Coronary artery (tissue), 2 donors: ENCODE measurements at regions not wholly inside any gene's neighbourhood (a gene's known extent, or its start where the extent isn't known, plus 50 kb on each side); places are given as distances from the start of the nearest gene placed in this dataset.

ENCODE experiments used
- DNase-seq: peaks from one replicate; pipeline ENCODE4 v3.0.0-alpha.2; 2017; ENCODE audit warnings: low spot score
- H3K27ac ChIP-seq, 2 donors: fragments of 200-600 bp; sonication (generic); one replicate each; pipeline ENCODE4 v1.5.1; 2016 to 2019
- H3K4me3 ChIP-seq: fragments of 200-600 bp; sonication (generic); 2 replicates; pipeline ENCODE4 v1.5.1; 2016; ENCODE audit warnings: mild to moderate bottlenecking, moderate library complexity
- CTCF ChIP-seq: fragments of 200-600 bp; sonication (generic); IDR thresholded peaks from one replicate; pipeline ENCODE4 v1.5.1; 2019; ENCODE audit warnings: antibody characterized with exemption

DNA sequence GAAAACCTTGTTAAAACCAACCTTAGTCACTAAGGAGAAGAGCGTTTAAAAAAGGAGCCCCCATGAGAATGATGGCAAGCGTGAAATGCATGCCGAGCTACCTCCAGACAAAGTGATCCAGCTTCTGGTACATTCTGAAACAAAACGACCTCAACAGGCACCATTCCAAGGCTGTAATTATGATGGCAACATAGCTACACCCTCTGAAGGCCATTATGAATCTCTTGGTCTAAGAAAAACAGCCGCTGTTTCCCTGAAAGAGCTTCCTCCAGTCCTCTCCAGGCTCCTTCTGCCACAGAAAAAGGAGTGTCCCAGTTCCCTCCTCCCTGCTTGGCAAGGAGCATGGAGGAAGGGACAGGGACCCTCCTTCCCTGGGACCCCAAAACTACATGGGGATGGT lies 50.0 kb upstream of the ABLIM1 start:
- no peak for DNase-seq
- no peak for TF ChIP-seq CTCF
- Histone ChIP-seq H3K27ac (no peak overlapping the region), H3K4me3 (no peak overlapping the region)

- no peak for DNase-seq
- TF ChIP-seq CTCF: no peak
- no peak overlapping the region for H3K4me3 ChIP-seq
- H3K27ac ChIP-seq: no peak overlapping the region
Measured at GRCh38 chr10:114708717-114709335, 50.8 kb upstream of the ABLIM1 start.

GRCh38 chr10:114709984-114710383 lies 51.9 kb upstream of the ABLIM1 start:
- DNase-seq: no peak
- Histone ChIP-seq H3K4me3 (no peak overlapping the region), H3K27ac (no peak overlapping the region)
- TF ChIP-seq CTCF: no peak

GRCh38 chr10:114711176-114711868 lies 53.2 kb upstream of the ABLIM1 start:
- DNase-seq: no peak
- TF ChIP-seq CTCF: no peak
- H3K4me3 ChIP-seq: no peak overlapping the region
- H3K27ac ChIP-seq: no peak overlapping the region

DNA sequence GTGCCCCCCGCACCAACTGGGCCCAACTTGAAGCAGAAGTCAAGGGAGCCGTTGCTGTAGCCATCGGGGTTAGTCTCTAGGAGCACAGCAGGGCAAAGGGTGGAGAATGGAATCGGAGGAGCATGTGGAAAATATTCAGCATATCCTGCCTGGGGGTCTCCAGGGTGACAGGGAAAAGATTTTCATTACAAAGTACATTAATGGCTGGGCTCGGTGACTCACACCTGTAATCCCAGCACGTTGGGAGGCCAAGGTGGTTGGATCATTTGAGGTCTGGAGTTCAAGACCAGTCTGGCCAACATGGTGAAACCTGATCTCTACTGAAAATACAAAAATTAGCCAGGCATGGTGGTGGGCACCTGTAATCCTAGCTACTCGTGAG lies 53.8 kb upstream of the ABLIM1 start:
- no peak overlapping the region for H3K4me3 ChIP-seq
- no peak for DNase-seq
- no peak overlapping the region for H3K27ac ChIP-seq
- TF ChIP-seq CTCF: no peak

- DNase-seq: no peak
- no peak for TF ChIP-seq CTCF
- no peak overlapping the region for H3K4me3 ChIP-seq
- peak overlapping the region in 1 of 2 donors; percentile 77 for H3K27ac ChIP-seq
Measured at GRCh38 chr10:114713525-114714090, 55.5 kb upstream of the ABLIM1 start.

DNA sequence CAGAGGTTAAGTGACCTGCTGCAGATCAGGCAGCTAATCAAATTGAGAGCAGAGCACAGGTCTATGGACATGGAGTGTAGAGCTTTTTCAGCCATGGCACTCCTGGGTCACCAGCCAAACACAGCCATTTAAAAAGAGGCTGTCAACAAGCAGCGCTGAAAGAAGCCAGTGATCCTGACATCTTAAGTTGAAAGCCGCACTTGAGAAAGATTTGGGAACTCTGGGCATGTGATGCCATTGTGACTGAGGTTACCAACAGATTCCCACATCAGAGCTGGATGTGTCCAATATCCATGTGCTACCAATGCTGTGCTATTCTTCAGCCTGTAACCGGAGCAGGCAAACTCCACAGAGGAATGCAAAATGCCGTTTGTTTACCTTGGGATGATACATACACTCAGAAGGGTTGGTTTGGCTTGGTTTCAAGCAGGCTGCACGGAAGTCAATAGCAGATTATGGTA lies 56.2 kb upstream of the ABLIM1 start:
- Histone ChIP-seq H3K27ac (peak overlapping the region; percentile 21 to 77), H3K4me3 (no peak overlapping the region)
- DNase-seq: no peak
- TF ChIP-seq CTCF: no peak
